Suprapubic skin (tissue), 4 donors: ENCODE measurements at regions not wholly inside any gene's neighbourhood (a gene's known extent, or its start where the extent isn't known, plus 50 kb on each side); places are given as distances from the start of the nearest gene placed in this dataset.

Source experiments
- CTCF ChIP-seq, 2 donors: fragments of 200-600 bp in 1 of 2; fragments of 450-650 bp in 1 of 2; sonication (generic) in 1 of 2; IDR thresholded peaks; one replicate each; pipeline ENCODE4 v1.5.1; 2016 to 2019; ENCODE audit warnings: antibody characterized with exemption in 2 of 2, mild to moderate bottlenecking in 1 of 2, moderate library complexity in 1 of 2
- EP300 ChIP-seq: sonication (generic); formaldehyde crosslinking; IDR thresholded peaks from one replicate; pipeline ENCODE4 v1.6.1; 2017; ENCODE audit warnings: antibody characterized with exemption
- POLR2AphosphoS5 ChIP-seq, 3 donors: sonication (generic); formaldehyde crosslinking; IDR thresholded peaks; one replicate each; pipeline ENCODE4 v1.6.1; 2017; ENCODE audit warnings: antibody characterized with exemption in 3 of 3

GRCh38 chr6:113281431-113281830, 575.7 kb upstream of the MARCKS start:
- TF ChIP-seq CTCF (IDR thresholded peaks at IDR 0.05), result no peak
- no peak for TF ChIP-seq POLR2AphosphoS5 (IDR thresholded peaks at IDR 0.05)
- no peak for TF ChIP-seq EP300
